ENCODE measurements at regions not wholly inside any gene's neighbourhood (a gene's known extent, or its start where the extent isn't known, plus 50 kb on each side); places are given as distances from the start of the nearest gene placed in this dataset.
"Not testable (repeated sequence)": the region's sequence is repeated elsewhere in the genome, so short reads cannot be mapped to it uniquely, and the experiment has no call there.

- no peak for DNase-seq
Measured at GRCh38 chrX:78603908-78604307, 55.2 kb downstream of the RTL3 start.

- no peak for DNase-seq
Measured at GRCh38 chrX:78595901-78596502, 63.1 kb downstream of the RTL3 start.

DNA sequence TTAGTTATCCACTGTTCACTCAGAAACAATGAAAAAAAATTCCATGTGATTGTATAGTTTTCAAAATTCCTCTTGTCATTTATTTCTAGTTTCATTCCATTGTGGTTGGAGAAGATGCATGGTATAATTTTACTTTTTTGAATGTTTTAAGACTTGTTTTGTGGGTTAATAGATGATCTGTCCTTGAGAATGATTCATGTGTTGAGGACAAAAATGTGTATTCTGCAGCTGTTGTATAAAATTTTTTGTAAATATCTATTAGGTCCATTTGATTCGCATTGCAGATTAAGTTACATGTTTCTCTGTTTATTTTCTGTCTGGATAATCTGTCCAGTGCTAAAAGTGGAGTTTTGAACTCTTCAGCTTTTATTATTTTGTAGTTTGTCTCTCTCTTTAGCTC lies 65.4 kb downstream of the RTL3 start:
- no peak for DNase-seq

GRCh38 chrX:78592030-78592429 lies 67.1 kb downstream of the RTL3 start:
- DNase-seq = no peak

GRCh38 chrX:78574306-78574705 lies 84.8 kb downstream of the RTL3 start:
- DNase-seq = no peak

- DNase-seq = no peak
Measured at GRCh38 chrX:78573630-78574029, 85.5 kb downstream of the RTL3 start.

- no peak for DNase-seq
Measured at GRCh38 chrX:78571849-78572248, 87.3 kb downstream of the RTL3 start.

DNA sequence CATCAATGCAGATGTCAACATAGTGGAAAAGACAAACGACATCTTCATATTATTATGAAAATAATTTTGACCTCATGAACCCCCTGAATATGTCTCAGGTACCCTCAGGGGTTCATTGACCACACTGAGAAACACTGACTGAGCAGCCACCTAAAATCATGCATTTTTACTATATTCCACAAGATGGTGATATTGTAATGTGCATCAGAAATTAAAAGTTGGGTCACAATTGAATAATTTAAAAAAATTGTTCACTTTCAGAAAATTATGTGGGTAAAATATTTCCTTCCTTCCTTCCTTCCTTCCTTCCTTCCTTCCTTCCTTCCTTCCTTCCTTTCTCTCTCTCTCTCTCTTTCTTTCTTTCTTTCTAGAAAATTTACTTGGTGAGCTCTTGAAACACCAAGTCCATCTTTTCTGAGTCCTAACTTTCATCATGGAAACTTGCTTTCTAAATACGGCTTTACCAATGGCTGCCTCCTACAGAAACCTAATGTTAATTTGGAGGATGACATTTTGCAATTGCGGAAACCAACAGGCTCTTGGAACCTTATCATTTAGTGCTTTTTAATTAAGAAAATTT lies 103.6 kb downstream of the RTL3 start:
- DNase-seq = peak in 3 of 6 experiments; percentile 0 to 44 (median 37)

DNA sequence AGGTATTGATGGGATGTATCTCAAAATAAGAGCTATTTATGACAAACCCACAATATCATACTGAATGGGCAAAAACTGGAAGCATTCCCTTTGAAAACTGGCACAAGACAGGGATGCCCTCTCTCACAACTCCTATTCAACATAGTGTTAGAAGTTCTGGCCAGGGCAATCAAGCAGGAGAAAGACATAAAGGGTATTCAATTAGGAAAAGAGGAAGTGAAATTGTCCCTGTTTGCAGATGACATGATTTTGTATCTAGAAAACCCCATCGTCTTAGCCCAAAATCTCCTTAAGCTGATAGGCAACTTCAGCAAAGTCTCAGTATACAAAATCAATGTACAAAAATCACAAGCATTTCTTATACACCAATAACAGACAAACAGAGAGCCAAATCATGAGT lies 106.5 kb downstream of the RTL3 start:
- DNase-seq = not testable (repeated sequence)

GRCh38 chrX:78548012-78548411 lies 111.1 kb downstream of the RTL3 start:
- DNase-seq = no peak

DNA sequence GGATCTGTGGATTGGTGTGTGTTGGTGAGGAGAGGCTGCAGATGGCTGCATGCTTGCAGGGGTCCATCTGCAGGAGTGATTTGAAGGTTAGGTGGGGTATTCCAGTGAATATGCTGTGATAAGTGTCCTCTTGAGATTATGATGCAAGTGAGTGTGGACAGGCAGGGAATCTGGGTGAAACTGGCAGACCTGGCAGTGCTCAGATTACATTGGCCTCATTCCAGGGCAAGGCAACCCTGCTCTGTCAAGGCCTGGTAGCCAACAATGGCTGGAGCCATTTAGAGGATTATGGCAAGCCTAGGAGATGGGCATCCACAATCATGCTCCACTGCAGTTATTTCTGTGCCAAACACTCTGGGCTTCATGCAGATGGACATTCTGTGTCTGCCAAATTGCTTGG lies 113.9 kb downstream of the RTL3 start:
- DNase-seq = no peak

DNA sequence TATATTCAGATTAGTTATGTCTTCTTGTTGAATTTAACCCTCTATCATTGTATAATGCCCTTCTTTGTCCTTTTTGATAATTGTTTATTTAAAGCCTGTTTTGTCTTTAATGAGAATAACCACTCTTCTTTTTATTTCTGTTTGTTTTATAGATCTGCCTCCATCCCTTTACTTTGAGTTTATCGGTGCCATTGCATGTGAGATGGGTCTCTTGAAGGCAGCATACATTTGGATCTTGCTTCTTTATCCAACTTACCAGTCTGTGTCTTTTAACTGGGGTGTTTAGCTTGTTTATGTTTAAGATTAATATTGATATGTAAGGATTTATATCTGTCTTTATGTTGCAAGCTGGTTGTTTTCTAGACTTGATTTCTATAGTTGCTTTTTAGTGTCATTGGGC lies 115.8 kb downstream of the RTL3 start:
- no peak for DNase-seq

GRCh38 chrX:78540171-78540570 lies 119.0 kb downstream of the RTL3 start:
- DNase-seq = no peak

DNA sequence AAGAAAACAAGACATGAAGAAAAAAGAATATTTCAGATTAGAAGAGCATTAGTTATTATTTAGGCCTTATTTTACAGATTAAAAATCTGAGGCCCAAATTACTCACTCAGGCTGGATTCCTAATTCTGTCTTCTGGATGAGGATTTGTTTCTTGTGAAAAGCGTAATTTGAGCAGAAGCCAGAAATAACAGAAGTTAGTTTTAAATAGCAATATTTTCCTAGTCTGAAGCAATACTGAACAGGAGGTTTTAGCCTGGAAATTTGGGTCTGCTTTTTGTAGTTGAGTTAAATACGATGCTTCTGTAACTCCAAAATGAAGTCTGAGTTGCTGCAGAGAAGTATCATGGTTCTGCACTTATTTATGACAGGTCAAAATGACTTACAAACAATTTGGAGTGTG lies 124.9 kb downstream of the RTL3 start:
- no peak for DNase-seq

DNA sequence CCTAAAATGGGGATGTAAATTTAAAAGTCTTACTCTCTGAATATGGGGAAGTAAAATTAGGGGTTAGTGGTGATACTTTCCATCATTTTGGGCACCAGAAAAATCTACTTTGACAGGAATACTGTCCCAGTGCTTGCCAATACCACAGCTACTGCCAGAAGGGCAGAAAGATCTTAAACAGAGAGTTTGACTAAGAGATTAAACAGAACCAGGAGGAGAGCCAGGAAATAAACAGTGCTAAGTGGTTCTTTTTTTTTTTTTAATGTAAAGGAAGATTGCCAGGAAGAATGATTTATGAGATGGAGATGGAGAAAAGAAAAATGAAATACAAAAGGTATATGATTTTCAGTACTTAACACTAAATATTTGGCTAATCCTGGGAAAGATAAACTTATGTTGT lies 126.8 kb downstream of the RTL3 start:
- no peak for DNase-seq

GRCh38 chrX:78527818-78528217 lies 131.3 kb downstream of the RTL3 start:
- DNase-seq = no peak

DNA sequence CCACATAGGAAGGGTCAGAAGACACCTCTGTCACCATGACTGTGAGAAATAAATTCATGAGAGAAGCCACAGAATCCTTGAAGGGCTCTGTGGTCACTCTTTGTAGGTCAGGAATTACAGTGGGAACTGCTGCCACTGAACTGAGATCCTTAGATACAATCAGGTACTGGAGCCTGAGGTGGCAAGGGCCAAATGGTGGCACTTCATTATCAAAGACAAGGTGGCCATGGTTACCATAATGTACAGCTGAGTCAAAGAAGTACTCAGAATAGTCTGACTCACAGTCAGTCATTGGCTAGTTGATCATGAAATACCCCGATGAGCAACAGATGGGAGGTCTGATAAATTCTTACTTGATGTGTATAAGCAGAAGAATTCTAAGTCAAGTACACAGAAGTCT lies 131.9 kb downstream of the RTL3 start:
- DNase-seq = no peak

GRCh38 chrX:78522601-78523000 lies 136.5 kb downstream of the RTL3 start:
- no peak for DNase-seq

- DNase-seq = peak; percentile 10 to 88 (median 70)
Measured at GRCh38 chrX:78517124-78517523, 142.0 kb downstream of the RTL3 start.

- DNase-seq = no peak
Measured at GRCh38 chrX:78514852-78515251, 144.3 kb downstream of the RTL3 start.

DNA sequence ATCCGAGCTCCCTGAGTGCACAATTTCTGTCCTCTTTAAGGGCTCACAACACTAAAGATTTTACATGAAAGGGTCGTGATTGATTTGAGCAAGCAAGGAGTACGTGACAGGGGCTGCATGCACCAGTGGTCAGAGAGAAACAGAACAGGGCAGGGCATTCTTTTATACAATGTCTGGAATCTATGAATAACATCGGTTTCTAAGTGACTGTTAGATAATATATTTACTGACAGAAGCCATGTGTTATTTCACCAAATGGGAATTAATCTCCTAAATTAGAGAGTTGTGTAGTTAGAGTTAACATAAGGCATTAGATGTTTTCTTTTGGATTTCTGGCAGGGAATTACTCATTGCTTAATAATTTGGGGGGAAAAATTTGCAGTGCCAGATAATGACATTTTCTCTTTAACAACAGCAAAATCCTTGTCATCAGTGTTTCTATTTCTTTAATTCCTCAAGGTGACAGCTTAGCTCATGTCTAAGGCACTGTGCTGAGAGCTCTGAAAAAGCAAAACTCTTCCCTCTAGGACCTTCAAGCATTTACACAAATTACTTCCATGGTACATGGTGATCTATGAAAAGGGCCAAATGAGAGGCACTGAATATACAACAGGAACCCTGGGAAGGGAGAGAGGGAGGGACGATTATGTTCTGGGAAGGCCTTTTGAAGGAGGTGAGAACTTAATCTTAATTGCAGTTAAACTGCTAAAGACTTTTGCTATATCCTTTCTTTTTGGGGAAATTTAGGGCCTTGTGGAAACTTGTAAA lies 145.0 kb downstream of the RTL3 start:
- no peak for DNase-seq

DNA sequence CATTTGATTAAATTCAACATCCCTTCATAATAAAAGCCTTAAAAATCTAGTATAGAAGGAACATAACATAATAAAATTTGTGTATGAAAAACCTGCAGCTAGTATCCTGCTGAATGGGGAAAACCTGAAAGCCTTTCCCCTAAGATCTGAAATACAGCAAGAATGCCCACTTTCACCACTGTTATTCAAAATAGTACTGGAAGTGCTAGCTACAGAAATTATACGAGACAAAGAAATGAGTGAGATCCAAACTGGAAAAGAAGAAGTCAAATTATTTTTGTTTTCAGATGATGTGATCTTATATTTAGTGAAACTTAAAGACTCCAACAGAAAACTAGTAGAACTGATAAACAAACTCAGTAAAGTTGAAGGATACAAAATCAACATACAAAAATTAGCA lies 152.9 kb downstream of the RTL3 start:
- no peak for DNase-seq

- no peak for DNase-seq
Measured at GRCh38 chrX:78496483-78496882, 162.6 kb downstream of the RTL3 start.

DNA sequence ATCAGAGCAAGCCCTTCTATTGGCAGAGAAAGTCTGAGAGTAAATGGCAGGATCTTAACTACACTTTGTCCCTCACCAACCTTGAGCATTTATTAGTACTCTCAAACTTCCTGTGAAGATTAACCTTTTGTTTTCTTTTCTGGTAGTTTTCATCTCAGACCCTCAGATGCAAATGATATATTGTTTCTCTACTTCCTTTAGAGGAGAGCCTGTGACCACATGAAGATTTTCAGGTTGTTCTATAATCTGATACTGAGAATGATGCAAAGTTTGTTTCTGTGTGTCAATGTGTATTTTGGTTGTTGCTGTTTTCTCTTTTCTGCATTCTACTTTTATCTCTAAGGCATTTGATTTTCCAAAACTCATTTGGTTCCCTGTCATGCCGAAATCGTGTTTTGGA lies 165.8 kb upstream of the CYSLTR1 start:
- no peak for DNase-seq

DNA sequence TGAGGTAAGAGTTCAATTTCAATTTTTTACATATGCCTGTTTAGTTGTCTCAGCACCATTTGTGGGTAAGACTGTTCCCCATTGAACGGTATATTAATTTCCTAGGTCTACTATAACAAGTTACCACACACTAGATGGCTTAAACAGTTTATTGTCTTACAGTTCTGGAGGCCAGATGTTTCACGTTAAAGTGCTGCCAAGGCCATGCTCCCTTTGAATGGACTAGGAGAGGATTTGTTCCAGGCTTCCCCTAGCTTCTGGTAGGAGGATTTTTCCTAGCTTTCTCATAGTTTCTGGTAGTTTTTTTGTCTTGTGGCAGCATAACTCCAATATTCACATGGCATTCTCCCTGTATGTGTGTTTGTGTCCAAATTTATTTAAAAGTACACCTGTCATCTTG lies 149.3 kb upstream of the CYSLTR1 start:
- no peak for DNase-seq

Measured in stimulated activated naive CD4-positive, alpha-beta T cell (primary cell).